ENCODE measurements at regions not wholly inside any gene's neighbourhood (a gene's known extent, or its start where the extent isn't known, plus 50 kb on each side); places are given as distances from the start of the nearest gene placed in this dataset.

DNA sequence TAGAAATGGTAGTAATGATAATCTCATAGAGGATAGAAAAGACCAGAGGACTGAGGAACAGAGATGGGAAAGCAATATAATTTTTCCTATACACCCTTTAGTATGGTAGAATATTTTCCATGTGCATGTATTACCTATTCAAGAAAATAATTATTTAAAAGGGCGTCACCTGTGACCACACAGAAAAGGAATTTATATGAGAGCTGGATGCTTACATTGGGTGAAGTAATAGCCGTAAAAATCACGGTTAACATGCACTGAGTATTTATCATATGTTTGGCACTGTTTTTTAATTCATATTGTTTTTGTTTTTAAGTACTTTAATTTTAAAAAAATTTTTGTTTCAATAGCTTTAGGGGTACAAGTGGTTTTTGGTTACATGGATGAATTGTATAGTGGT, 195.1 kb downstream of the IPMK start:
- TF ChIP-seq, protein P1, sequence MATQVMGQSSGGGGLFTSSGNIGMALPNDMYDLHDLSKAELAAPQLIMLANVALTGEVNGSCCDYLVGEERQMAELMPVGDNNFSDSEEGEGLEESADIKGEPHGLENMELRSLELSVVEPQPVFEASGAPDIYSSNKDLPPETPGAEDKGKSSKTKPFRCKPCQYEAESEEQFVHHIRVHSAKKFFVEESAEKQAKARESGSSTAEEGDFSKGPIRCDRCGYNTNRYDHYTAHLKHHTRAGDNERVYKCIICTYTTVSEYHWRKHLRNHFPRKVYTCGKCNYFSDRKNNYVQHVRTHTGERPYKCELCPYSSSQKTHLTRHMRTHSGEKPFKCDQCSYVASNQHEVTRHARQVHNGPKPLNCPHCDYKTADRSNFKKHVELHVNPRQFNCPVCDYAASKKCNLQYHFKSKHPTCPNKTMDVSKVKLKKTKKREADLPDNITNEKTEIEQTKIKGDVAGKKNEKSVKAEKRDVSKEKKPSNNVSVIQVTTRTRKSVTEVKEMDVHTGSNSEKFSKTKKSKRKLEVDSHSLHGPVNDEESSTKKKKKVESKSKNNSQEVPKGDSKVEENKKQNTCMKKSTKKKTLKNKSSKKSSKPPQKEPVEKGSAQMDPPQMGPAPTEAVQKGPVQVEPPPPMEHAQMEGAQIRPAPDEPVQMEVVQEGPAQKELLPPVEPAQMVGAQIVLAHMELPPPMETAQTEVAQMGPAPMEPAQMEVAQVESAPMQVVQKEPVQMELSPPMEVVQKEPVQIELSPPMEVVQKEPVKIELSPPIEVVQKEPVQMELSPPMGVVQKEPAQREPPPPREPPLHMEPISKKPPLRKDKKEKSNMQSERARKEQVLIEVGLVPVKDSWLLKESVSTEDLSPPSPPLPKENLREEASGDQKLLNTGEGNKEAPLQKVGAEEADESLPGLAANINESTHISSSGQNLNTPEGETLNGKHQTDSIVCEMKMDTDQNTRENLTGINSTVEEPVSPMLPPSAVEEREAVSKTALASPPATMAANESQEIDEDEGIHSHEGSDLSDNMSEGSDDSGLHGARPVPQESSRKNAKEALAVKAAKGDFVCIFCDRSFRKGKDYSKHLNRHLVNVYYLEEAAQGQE (IDR thresholded peaks at IDR 0.05; ENCODE audit: insufficient read depth in 1 of 2, low read depth in 2 of 2, low read length in 2 of 2), result no peak
- TF ChIP-seq FOXP2 (optimal IDR thresholded peaks at IDR 0.05; ENCODE audit: borderline replicate concordance, extremely low read depth, extremely low read length, insufficient read depth), result no peak
- TF ChIP-seq SIN3A (IDR thresholded peaks at IDR 0.05; ENCODE audit: borderline replicate concordance, insufficient read depth, low read length), result no peak
- no peak for TF ChIP-seq POLR2AphosphoS5 (IDR thresholded peaks at IDR 0.05; ENCODE audit: low read depth, low read length)
- no peak for TF ChIP-seq TAF1 (IDR thresholded peaks at IDR 0.05; ENCODE audit: borderline replicate concordance, insufficient read depth, low read length)

DNA sequence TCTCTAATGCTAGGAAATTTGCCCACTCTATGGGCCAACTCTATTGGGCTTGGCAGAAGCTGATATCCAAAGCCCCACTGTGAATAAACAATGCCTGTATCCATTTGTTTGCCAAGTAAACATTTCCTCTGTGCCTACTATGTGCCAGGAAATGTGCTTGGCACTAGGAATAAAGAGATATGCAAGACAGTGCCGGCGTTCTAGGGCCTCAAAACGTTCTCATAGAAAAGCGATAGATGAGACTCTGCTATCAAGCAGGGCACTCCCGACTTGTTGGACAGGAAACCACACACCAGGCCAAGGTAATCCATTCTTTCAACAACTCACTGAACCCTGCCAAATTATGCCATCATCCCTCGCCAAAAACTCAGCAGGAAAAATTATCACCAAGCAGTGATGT, 196.7 kb downstream of the IPMK start:
- TF ChIP-seq TAF1 (IDR thresholded peaks at IDR 0.05; ENCODE audit: borderline replicate concordance, insufficient read depth, low read length), result no peak
- no peak for TF ChIP-seq FOXP2 (optimal IDR thresholded peaks at IDR 0.05; ENCODE audit: borderline replicate concordance, extremely low read depth, extremely low read length, insufficient read depth)
- TF ChIP-seq POLR2AphosphoS5 (IDR thresholded peaks at IDR 0.05; ENCODE audit: low read depth, low read length), result no peak
- no peak for TF ChIP-seq SIN3A (IDR thresholded peaks at IDR 0.05; ENCODE audit: borderline replicate concordance, insufficient read depth, low read length)
- TF ChIP-seq, protein P1 (IDR thresholded peaks at IDR 0.05; ENCODE audit: insufficient read depth in 1 of 2, low read depth in 2 of 2, low read length in 2 of 2), result no peak

DNA sequence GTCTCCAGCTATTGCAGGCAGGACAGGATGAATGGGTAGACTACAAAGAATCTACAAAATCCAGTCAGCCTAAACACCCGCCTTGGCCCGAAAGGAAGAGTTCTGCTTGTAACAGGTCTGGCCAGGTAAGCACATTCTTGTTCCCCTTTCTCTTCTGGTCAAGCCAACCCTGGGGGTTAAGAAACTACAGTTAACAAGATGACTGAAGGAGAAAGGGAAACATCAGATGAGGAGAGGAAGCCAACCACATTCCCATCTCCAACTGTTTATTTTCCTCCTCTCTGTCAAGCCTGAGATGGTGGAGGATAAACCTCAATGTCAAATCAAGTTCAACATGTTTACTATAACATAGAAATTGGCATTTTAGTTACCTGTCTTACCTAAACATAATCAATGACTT, 198.9 kb downstream of the IPMK start:
- no peak for TF ChIP-seq SIN3A (IDR thresholded peaks at IDR 0.05; ENCODE audit: borderline replicate concordance, insufficient read depth, low read length)
- no peak for TF ChIP-seq POLR2AphosphoS5 (IDR thresholded peaks at IDR 0.05; ENCODE audit: low read depth, low read length)
- no peak for TF ChIP-seq FOXP2 (optimal IDR thresholded peaks at IDR 0.05; ENCODE audit: borderline replicate concordance, extremely low read depth, extremely low read length, insufficient read depth)
- no peak for TF ChIP-seq TAF1 (IDR thresholded peaks at IDR 0.05; ENCODE audit: borderline replicate concordance, insufficient read depth, low read length)
- TF ChIP-seq, protein P1 (IDR thresholded peaks at IDR 0.05; ENCODE audit: insufficient read depth in 1 of 2, low read depth in 2 of 2, low read length in 2 of 2), result no peak

DNA sequence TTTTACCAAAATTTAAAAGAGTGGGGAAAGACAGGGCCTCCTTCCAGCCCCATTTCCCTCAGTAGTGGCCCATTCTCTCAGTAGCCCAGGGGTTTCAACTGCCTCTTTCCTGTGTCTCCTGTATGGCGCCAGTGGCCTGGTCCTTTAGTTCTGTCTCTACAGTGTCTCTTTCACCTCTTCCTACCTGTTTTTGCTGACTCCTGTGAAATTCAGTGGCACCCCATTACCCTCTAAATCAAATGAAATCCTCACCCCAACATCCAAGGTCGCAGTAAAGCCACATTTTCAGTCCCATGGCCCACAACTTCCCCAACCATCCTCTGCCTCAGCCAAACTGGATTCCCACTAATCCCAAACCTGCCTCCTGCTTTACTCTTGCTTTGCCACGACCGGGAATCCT, 200.7 kb downstream of the IPMK start:
- TF ChIP-seq POLR2AphosphoS5 (IDR thresholded peaks at IDR 0.05; ENCODE audit: low read depth, low read length) (no peak), SIN3A (IDR thresholded peaks at IDR 0.05; ENCODE audit: borderline replicate concordance, insufficient read depth, low read length) (no peak), FOXP2 (optimal IDR thresholded peaks at IDR 0.05; ENCODE audit: borderline replicate concordance, extremely low read depth, extremely low read length, insufficient read depth) (no peak), TAF1 (IDR thresholded peaks at IDR 0.05; ENCODE audit: borderline replicate concordance, insufficient read depth, low read length) (no peak)
- TF ChIP-seq, protein P1 (IDR thresholded peaks at IDR 0.05; ENCODE audit: insufficient read depth in 1 of 2, low read depth in 2 of 2, low read length in 2 of 2), result no peak

DNA sequence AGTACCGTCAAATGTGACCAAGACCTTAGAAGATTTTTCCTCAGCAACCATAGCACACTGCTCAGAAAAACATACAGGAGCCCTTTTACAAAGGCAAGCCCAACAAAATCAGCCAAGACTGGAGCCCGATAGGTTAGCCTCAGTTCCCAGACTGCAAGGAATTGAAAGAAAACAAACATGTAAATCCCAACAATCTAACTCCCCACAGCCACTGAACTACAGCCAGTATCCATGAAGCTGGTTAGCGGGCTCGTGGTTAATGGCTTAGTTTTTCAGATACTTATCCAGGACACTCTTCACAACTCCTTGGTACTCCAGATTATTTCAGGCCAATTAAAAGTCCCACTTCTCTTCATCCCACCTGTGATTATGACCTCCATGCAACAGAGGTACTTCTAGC, 201.6 kb downstream of the IPMK start:
- TF ChIP-seq, protein P1 (IDR thresholded peaks at IDR 0.05; ENCODE audit: insufficient read depth in 1 of 2, low read depth in 2 of 2, low read length in 2 of 2), result no peak
- TF ChIP-seq FOXP2 (optimal IDR thresholded peaks at IDR 0.05; ENCODE audit: borderline replicate concordance, extremely low read depth, extremely low read length, insufficient read depth) (no peak), POLR2AphosphoS5 (IDR thresholded peaks at IDR 0.05; ENCODE audit: low read depth, low read length) (no peak), TAF1 (IDR thresholded peaks at IDR 0.05; ENCODE audit: borderline replicate concordance, insufficient read depth, low read length) (no peak), SIN3A (IDR thresholded peaks at IDR 0.05; ENCODE audit: borderline replicate concordance, insufficient read depth, low read length) (no peak)

Measured in PFSK-1 (cell line).